ENCODE measurements at regions not wholly inside any gene's neighbourhood (a gene's known extent, or its start where the extent isn't known, plus 50 kb on each side); places are given as distances from the start of the nearest gene placed in this dataset.
"Not testable (repeated sequence)": the region's sequence is repeated elsewhere in the genome, so short reads cannot be mapped to it uniquely, and the experiment has no call there.

- no peak for DNase-seq (ENCODE audit: low read depth)
- TF ChIP-seq, protein P1, sequence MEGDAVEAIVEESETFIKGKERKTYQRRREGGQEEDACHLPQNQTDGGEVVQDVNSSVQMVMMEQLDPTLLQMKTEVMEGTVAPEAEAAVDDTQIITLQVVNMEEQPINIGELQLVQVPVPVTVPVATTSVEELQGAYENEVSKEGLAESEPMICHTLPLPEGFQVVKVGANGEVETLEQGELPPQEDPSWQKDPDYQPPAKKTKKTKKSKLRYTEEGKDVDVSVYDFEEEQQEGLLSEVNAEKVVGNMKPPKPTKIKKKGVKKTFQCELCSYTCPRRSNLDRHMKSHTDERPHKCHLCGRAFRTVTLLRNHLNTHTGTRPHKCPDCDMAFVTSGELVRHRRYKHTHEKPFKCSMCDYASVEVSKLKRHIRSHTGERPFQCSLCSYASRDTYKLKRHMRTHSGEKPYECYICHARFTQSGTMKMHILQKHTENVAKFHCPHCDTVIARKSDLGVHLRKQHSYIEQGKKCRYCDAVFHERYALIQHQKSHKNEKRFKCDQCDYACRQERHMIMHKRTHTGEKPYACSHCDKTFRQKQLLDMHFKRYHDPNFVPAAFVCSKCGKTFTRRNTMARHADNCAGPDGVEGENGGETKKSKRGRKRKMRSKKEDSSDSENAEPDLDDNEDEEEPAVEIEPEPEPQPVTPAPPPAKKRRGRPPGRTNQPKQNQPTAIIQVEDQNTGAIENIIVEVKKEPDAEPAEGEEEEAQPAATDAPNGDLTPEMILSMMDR (conservative IDR thresholded peaks at IDR 0.05; ENCODE audit: low read length): no peak
- H3K4me3 ChIP-seq (ENCODE audit: low read length): no peak overlapping the region
Observed at GRCh38 chr12:86601550-86602308, 345.5 kb upstream of the MGAT4C start.

GRCh38 chr12:86600664-86601231, 344.6 kb upstream of the MGAT4C start:
- TF ChIP-seq, protein P1 (conservative IDR thresholded peaks at IDR 0.05; ENCODE audit: low read length): no peak
- no peak for DNase-seq (ENCODE audit: low read depth)
- no peak overlapping the region for H3K4me3 ChIP-seq (ENCODE audit: low read length)

GRCh38 chr12:86597431-86597830, 341.2 kb upstream of the MGAT4C start:
- H3K4me3 ChIP-seq (ENCODE audit: low read length): no peak overlapping the region

DNA sequence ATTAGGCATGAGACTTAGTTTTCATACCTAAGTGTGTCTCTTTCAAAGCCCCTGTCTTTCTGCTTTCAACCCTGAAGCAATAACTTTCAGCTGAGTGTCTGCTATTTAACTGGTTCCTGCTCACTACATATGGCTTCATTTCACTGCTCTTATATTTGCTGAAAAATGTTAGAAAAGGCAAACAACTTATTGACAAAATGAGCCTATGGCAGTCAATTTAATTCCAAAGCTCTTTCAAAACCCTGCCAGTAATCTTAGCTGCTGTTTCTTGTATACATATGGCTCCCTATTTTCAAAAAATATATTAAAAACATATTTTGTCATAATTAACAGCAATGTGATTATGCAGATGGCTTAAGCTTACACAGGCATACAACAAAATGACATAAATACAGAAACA, 334.1 kb upstream of the MGAT4C start:
- no peak for DNase-seq (ENCODE audit: low read depth)
- H3K4me3 ChIP-seq (ENCODE audit: low read length): no peak overlapping the region
- TF ChIP-seq, protein P1 (conservative IDR thresholded peaks at IDR 0.05; ENCODE audit: low read length): no peak

More at GRCh38 chr12:86597431-86597830, 341.2 kb upstream of the MGAT4C start:
- DNase-seq (ENCODE audit: low read depth): no peak
- TF ChIP-seq, protein P1 (conservative IDR thresholded peaks at IDR 0.05; ENCODE audit: low read length): no peak

GRCh38 chr12:86574143-86574542, 318.0 kb upstream of the MGAT4C start:
- TF ChIP-seq, protein P1 (conservative IDR thresholded peaks at IDR 0.05; ENCODE audit: low read length): no peak
- no peak for DNase-seq (ENCODE audit: low read depth)
- no peak overlapping the region for H3K4me3 ChIP-seq (ENCODE audit: low read length)

DNA sequence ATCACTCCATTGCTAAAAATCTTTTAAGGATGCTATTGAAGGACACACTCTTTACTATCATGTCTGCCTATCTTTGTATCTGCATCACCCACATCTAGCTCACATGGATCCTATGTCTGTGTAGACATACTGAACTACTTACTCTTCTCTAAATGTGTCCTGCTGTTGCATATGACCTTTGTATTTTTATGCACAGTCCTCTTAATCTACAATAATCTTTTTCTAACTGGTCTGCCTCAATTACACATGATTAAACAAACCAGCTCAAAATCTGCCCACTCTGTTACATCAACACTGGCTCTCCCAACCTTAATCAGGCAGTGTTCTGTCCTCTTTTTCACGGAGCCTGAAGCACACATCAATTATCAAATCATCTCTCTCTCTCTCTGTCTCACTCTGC, 316.3 kb upstream of the MGAT4C start:
- no peak overlapping the region for H3K4me3 ChIP-seq (ENCODE audit: low read length)
- no peak for DNase-seq (ENCODE audit: low read depth)
- TF ChIP-seq, protein P1 (conservative IDR thresholded peaks at IDR 0.05; ENCODE audit: low read length): no peak

- no peak overlapping the region for H3K4me3 ChIP-seq (ENCODE audit: low read length)
- DNase-seq (ENCODE audit: low read depth): no peak
- TF ChIP-seq, protein P1 (conservative IDR thresholded peaks at IDR 0.05; ENCODE audit: low read length): no peak
Observed at GRCh38 chr12:86565038-86565437, 308.8 kb upstream of the MGAT4C start.

DNA sequence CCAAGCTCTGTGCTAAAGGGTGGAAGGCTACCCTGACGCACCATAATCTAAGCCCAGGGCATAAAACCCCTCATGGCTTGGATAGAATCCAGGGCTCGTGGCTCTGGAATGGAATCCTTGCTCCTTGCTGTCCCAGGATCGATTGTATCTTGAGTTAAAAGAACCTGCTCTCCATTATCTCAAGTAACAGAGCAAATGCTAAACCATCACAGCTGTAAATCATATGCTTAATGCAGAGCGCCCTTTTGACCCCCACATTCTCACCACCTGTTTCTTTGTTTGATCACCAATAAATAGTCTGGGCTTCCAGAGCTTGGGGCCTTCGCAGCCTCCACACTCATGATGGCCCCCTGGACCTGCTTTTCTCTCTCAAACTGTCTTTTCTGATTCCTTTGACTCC, 299.3 kb upstream of the MGAT4C start:
- DNase-seq (ENCODE audit: low read depth); H3K4me3 ChIP-seq (ENCODE audit: low read length): not testable (repeated sequence)

Measured in AG10803 (cell line).